B cell (primary cell): ENCODE measurements at regions not wholly inside any gene's neighbourhood (a gene's known extent, or its start where the extent isn't known, plus 50 kb on each side); places are given as distances from the start of the nearest gene placed in this dataset.

Experiments used
- ATAC-seq: fragments of 200-7000 bp; cut with Tn5 transposase; one replicate; pipeline ENCODE4 v1.10.0; 2021; ENCODE audit warnings: low read depth, mild to moderate bottlenecking, moderate number of reproducible peaks, moderate library complexity
- CTCF ChIA-PET: fragments of 350-600 bp; sonication (Branson Sonifier 250); formaldehyde crosslinking; loops from one replicate; lab custom pipeline; 2021; ENCODE audit warnings: antibody characterized with exemption, inconsistent platforms; lab: Charles Lee
- POLR2A ChIA-PET: fragments of 350-600 bp; sonication (Branson Sonifier 250); formaldehyde crosslinking; loops from one replicate; lab custom pipeline; 2021; ENCODE audit warnings: antibody characterized with exemption; lab: Charles Lee
- DNase-seq: peaks from one replicate; pipeline ENCODE4 v3.0.0; 2013
- H2AFZ ChIP-seq: 2 replicates; pipeline ENCODE4 v1.6.1; 2012; ENCODE audit warnings: mild to moderate bottlenecking, low read depth, low read length; ENCODE audit not compliant: insufficient read depth, poor library complexity, severe bottlenecking
- H3K27ac ChIP-seq, 2 donors: 1 replicate in 1 of 2; 2 replicates in 1 of 2; pipeline ENCODE4 v1.5.1; 2012 to 2013; ENCODE audit warnings: low read length in 2 of 2, mild to moderate bottlenecking in 2 of 2, moderate library complexity in 1 of 2
- H3K27me3 ChIP-seq, 4 experiments: fragments of 200-600 bp in 1 of 4; sonication (generic) in 1 of 4; replicated peaks in 1 of 4; 1 replicate in 2 of 4; 2 replicates in 2 of 4; pipeline versions ENCODE4 v1.6.1 to v1.7.0; 2013 to 2016; ENCODE audit warnings: low read length in 3 of 4, mild to moderate bottlenecking in 2 of 4, mixed read lengths in 1 of 4, moderate library complexity in 1 of 4; ENCODE audit not compliant: insufficient read depth in 4 of 4, control insufficient read depth in 3 of 4; ENCODE audit errors: control extremely low read depth in 1 of 4
- H3K36me3 ChIP-seq, 2 experiments: replicated peaks in 1 of 2; 1 replicate in 1 of 2; 2 replicates in 1 of 2; pipeline versions ENCODE4 v1.6.1 to v1.7.1; 2013; ENCODE audit warnings: low read length in 1 of 2; ENCODE audit not compliant: insufficient read depth in 2 of 2, control insufficient read depth in 1 of 2; ENCODE audit errors: control extremely low read depth in 1 of 2, extremely low read depth in 1 of 2
- H3K4me1 ChIP-seq, 2 donors: fragments of 200-600 bp in 1 of 2; sonication (generic) in 1 of 2; 1 replicate in 1 of 2; 2 replicates in 1 of 2; pipeline versions ENCODE4 v1.5.1 to v1.6.1; 2013 to 2017; ENCODE audit warnings: low read length in 2 of 2; ENCODE audit not compliant: control insufficient read depth in 2 of 2, insufficient read depth in 2 of 2
- H3K4me2 ChIP-seq: replicated peaks from 2 replicates; pipeline ENCODE3; 2012; ENCODE audit warnings: mild to moderate bottlenecking, low read depth, low read length; ENCODE audit not compliant: poor library complexity, severe bottlenecking
- H3K4me3 ChIP-seq, 5 experiments: fragments of 200-600 bp in 1 of 5; sonication (generic) in 1 of 5; 1 replicate in 3 of 5; 2 replicates in 2 of 5; pipeline versions ENCODE4 v1.5.1 to v1.7.0; 2011 to 2016; ENCODE audit warnings: low read length in 4 of 5, mild to moderate bottlenecking in 4 of 5, low read depth in 2 of 5, control low read depth in 1 of 5, moderate library complexity in 1 of 5; ENCODE audit not compliant: insufficient read depth in 1 of 5; ENCODE audit errors: control extremely low read depth in 1 of 5, extremely low read depth in 1 of 5
- H3K79me2 ChIP-seq: fragments of 200-600 bp; sonication (generic); one replicate; pipeline ENCODE4 v1.6.0; 2016; ENCODE audit warnings: low read length; ENCODE audit not compliant: control insufficient read depth, insufficient read depth
- H3K9ac ChIP-seq: fragments of 200-600 bp; sonication (generic); 2 replicates; pipeline ENCODE4 v1.6.1; 2017; ENCODE audit warnings: mild to moderate bottlenecking, low read length, moderate library complexity
- H3K9me3 ChIP-seq, 3 donors: one replicate each; pipeline versions ENCODE4 v1.6.1 to v1.7.1; 2013; ENCODE audit warnings: low read length in 2 of 3; ENCODE audit not compliant: control insufficient read depth in 2 of 3, insufficient read depth in 1 of 3; ENCODE audit errors: control extremely low read depth in 1 of 3
- H4K20me1 ChIP-seq: 2 replicates; pipeline ENCODE4 v1.6.0; 2012; ENCODE audit warnings: mild to moderate bottlenecking, low read length; ENCODE audit not compliant: insufficient read depth, control insufficient read depth, poor library complexity, severe bottlenecking
- H3K27ac Mint-ChIP-seq: one replicate; pipeline ENCODE4 v1.8.0; 2021; ENCODE audit warnings: mixed read lengths
- H3K27me3 Mint-ChIP-seq: one replicate; pipeline ENCODE4 v1.8.0; 2021; ENCODE audit warnings: mixed read lengths
- H3K4me1 Mint-ChIP-seq: one replicate; pipeline ENCODE4 v1.8.0; 2021; ENCODE audit warnings: mixed read lengths
- H3K4me3 Mint-ChIP-seq: one replicate; pipeline ENCODE4 v1.8.0; 2021; ENCODE audit warnings: mixed read lengths
- H3K9me3 Mint-ChIP-seq: one replicate; pipeline ENCODE4 v1.8.0; 2022; ENCODE audit warnings: mixed read lengths; ENCODE audit not compliant: insufficient read depth
- EZH2 ChIP-seq: IDR thresholded peaks from 2 replicates; pipeline ENCODE4 v1.6.1; 2012; ENCODE audit warnings: borderline replicate concordance, low read depth, mild to moderate bottlenecking, moderate library complexity, low read length; ENCODE audit not compliant: insufficient read depth, poor library complexity, severe bottlenecking
- WGBS: methylation state at CpG from one replicate; pipeline ENCODE4 v1.1.5; 2013; ENCODE audit warnings: missing lambda C conversion rate; ENCODE audit not compliant: insufficient coverage; 5-methylcytosine and 5-hydroxymethylcytosine counted together
- intact Hi-C: fragments of 100-400 bp; cut with micrococcal nuclease; formaldehyde crosslinking; loops from one replicate; pipeline ENCODE4 v1.10.0; 2022
- TF ChIP-seq, protein P1 (sequence below): fragments of 200-600 bp; IDR thresholded peaks from one replicate; pipeline ENCODE4 v1.8.0; 2022; ENCODE audit warnings: antibody characterized with exemption, mild to moderate bottlenecking

DNA sequence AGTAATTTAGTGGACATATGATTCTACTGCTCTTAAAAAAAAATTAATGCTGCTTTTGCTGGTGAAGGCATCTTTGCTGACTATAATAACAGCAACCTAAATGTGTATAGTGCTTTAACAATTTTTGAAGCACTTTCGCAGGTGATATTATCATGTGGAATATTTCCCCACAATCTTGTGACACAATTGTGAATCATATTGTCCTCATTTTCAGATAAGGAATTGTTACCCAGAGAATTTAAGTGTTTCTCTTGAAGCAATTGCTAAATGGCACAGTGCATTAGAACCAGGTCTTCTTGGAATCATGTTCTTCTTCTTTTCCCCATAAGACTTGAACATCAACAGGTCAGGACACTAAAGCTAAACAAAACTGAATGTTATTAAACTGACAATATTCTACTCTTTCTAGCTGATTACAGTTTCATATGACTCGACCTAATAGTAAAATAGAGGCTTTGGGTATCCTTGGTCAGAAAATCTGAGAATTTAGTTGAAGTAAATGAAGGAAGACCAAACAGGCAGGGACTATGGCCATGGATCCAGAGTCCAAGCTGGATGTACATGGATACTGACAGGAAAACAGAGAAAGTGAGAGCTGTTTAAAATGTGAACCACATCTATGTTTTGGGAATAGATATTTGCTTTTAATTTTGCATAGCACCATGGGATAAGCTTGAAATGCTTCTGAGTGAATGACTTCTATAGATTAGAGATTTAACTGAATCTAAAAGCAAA is 121.8 kb upstream of the SLC35B3 start:
- TF ChIP-seq EZH2: no peak
- TF ChIP-seq, protein P1, sequence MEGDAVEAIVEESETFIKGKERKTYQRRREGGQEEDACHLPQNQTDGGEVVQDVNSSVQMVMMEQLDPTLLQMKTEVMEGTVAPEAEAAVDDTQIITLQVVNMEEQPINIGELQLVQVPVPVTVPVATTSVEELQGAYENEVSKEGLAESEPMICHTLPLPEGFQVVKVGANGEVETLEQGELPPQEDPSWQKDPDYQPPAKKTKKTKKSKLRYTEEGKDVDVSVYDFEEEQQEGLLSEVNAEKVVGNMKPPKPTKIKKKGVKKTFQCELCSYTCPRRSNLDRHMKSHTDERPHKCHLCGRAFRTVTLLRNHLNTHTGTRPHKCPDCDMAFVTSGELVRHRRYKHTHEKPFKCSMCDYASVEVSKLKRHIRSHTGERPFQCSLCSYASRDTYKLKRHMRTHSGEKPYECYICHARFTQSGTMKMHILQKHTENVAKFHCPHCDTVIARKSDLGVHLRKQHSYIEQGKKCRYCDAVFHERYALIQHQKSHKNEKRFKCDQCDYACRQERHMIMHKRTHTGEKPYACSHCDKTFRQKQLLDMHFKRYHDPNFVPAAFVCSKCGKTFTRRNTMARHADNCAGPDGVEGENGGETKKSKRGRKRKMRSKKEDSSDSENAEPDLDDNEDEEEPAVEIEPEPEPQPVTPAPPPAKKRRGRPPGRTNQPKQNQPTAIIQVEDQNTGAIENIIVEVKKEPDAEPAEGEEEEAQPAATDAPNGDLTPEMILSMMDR: no peak
- DNase-seq: no peak

GRCh38 chr6:8556370-8557013 is 121.1 kb upstream of the SLC35B3 start:
- Histone ChIP-seq H2AFZ (no peak overlapping the region), H3K27me3 (no peaks in the 10 kb centered on the region), H4K20me1 (no peaks in the 10 kb centered on the region), H3K9ac (no peak overlapping the region), H3K4me3 (no peak overlapping the region), H3K27ac (no peak overlapping the region), H3K4me2 (no peak overlapping the region), H3K4me1 (no peaks in the 10 kb centered on the region), H3K79me2 (no peaks in the 10 kb centered on the region), H3K9me3 (no peaks in the 10 kb centered on the region), H3K36me3 (no peaks in the 10 kb centered on the region)
- intact Hi-C loops: no loop called here
- no peaks in the 10 kb centered on the region for H3K9me3 Mint-ChIP-seq
- no peak for DNase-seq
- TF ChIP-seq, protein P1: no peak
- no peak for TF ChIP-seq EZH2
- no peak overlapping the region for H3K4me3 Mint-ChIP-seq
- ChIA-PET CTCF (no interaction called here), POLR2A (no interaction called here)
- ATAC-seq: no peak
- H3K27ac Mint-ChIP-seq: no peak overlapping the region
- no peaks in the 10 kb centered on the region for H3K4me1 Mint-ChIP-seq
- WGBS: no CpG with 5 or more reads among the region's 1 CpG
- no peaks in the 10 kb centered on the region for H3K27me3 Mint-ChIP-seq

More for the DNA sequence above, 121.8 kb upstream of the SLC35B3 start:
- no peaks in the 10 kb centered on the region for H3K79me2 ChIP-seq
- H2AFZ ChIP-seq: no peak overlapping the region
- Mint-ChIP-seq H3K27ac (no peak overlapping the region), H3K4me3 (no peak overlapping the region), H3K27me3 (no peaks in the 10 kb centered on the region), H3K4me1 (no peaks in the 10 kb centered on the region), H3K9me3 (no peaks in the 10 kb centered on the region)
- no CpG with 5 or more reads among the region's 2 CpGs for WGBS
- H3K4me2 ChIP-seq: no peak overlapping the region
- no peaks in the 10 kb centered on the region for H3K36me3 ChIP-seq
- CTCF ChIA-PET: no interaction called here
- no peaks in the 10 kb centered on the region for H3K9me3 ChIP-seq
- intact Hi-C loops: no loop called here
- no peak for ATAC-seq
- H3K4me1 ChIP-seq: no peaks in the 10 kb centered on the region
- no peak overlapping the region for H3K27ac ChIP-seq
- no peaks in the 10 kb centered on the region for H3K27me3 ChIP-seq
- no peaks in the 10 kb centered on the region for H4K20me1 ChIP-seq
- H3K9ac ChIP-seq: no peak overlapping the region
- no peak overlapping the region for H3K4me3 ChIP-seq
- POLR2A ChIA-PET: no interaction called here
